RWPE1 (cell line): ENCODE measurements at regions not wholly inside any gene's neighbourhood (a gene's known extent, or its start where the extent isn't known, plus 50 kb on each side); places are given as distances from the start of the nearest gene placed in this dataset.
A peak's percentile ranks its signal among the peaks of the same experiment; 100 is the strongest.

Experiments
- CTCF ChIA-PET: fragments of 350-600 bp; sonication (Branson Sonifier 250); formaldehyde crosslinking; extraction: SDS; loops from one replicate; lab custom pipeline; 2021; lab: Yijun Ruan, JAX
- POLR2A ChIA-PET: fragments of 400-600 bp; formaldehyde crosslinking; extraction: SDS; loops from one replicate; lab custom pipeline; 2020; ENCODE audit warnings: antibody characterized with exemption; ENCODE audit not compliant: low non-redundant PET; lab: Yijun Ruan, JAX
- DNase-seq: peaks from one replicate; pipeline ENCODE4 v3.0.0; 2012; ENCODE audit warnings: low spot score
- H3K27ac ChIP-seq: fragments of 450-650 bp; 2 replicates; pipeline ENCODE4 v1.5.1; 2017
- TF ChIP-seq, protein P1 (sequence below): fragments of 450-650 bp; conservative IDR thresholded peaks from 2 replicates; pipeline ENCODE4 v1.5.1; 2017; ENCODE audit warnings: low read depth, mild to moderate bottlenecking

DNA sequence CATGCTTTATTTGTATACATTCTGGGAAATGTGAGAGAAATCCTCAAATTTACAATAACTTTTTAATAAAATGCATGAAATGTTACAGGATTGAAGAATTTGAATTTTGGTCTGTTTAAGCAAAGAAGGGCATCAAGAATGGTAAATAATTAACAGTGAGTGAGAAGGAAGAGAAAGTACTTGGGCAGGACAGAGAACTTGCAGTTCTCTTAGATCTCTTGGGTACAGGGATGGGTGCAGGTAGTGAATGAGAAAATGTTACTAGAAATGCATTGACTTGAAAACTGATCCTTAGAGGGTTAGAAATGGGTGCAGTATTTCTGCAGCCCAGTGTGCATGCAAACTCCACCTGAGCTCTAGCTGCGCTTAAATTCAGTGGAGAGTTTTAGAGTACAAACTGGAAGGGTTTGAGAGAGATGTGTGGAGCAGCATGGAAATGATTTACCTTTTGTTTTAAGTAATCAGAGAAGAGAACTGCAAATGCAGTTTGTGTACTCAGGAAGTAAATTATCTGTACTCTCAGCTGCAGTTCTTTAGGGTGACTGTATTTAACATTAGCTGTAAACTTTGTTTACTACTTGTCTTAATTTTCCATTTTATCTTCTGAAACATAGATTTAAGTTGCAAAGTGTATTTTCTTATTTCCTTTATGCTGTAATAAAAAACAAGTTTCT is 51.0 kb upstream of the RAB27B start:
- DNase-seq, result no peak
- peak overlapping the region; percentile 92 for H3K27ac ChIP-seq
- TF ChIP-seq, protein P1, sequence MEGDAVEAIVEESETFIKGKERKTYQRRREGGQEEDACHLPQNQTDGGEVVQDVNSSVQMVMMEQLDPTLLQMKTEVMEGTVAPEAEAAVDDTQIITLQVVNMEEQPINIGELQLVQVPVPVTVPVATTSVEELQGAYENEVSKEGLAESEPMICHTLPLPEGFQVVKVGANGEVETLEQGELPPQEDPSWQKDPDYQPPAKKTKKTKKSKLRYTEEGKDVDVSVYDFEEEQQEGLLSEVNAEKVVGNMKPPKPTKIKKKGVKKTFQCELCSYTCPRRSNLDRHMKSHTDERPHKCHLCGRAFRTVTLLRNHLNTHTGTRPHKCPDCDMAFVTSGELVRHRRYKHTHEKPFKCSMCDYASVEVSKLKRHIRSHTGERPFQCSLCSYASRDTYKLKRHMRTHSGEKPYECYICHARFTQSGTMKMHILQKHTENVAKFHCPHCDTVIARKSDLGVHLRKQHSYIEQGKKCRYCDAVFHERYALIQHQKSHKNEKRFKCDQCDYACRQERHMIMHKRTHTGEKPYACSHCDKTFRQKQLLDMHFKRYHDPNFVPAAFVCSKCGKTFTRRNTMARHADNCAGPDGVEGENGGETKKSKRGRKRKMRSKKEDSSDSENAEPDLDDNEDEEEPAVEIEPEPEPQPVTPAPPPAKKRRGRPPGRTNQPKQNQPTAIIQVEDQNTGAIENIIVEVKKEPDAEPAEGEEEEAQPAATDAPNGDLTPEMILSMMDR, result no peak
- POLR2A ChIA-PET, result no interaction called here
- CTCF ChIA-PET, result no interaction called here

DNA sequence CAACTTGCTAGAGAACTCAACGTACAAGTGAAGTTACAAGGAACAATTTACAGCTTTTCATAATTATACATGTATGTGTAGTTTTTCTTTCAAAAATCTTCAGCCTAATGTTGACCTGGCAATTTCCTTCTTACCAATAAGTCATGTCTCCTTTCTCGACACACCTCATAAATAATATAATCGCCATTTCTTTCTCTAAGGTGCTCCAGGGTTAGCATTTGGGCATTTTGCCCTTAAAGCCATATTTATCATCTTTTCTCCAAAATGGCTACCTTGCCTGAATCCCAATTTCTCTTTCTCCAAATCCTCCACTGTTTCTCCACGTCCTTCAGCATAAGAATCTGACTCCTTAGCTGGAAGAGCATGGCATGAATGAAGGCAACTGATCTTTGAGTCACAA is 50.3 kb upstream of the RAB27B start:
- ChIA-PET POLR2A (no interaction called here), CTCF (no interaction called here)
- no peak overlapping the region for H3K27ac ChIP-seq
- TF ChIP-seq, protein P1, result no peak
- no peak for DNase-seq
